HFFc6 (cell line): ENCODE measurements at regions not wholly inside any gene's neighbourhood (a gene's known extent, or its start where the extent isn't known, plus 50 kb on each side); places are given as distances from the start of the nearest gene placed in this dataset.

Experiments used
- DNase-seq: peaks from one replicate; pipeline ENCODE4 v3.0.0-alpha.2; 2018
- H3K27ac Mint-ChIP-seq: 2 replicates; pipeline ENCODE4 v1.8.0; 2020; ENCODE audit warnings: mild to moderate bottlenecking, mixed read lengths
- H3K27me3 Mint-ChIP-seq: 2 replicates; pipeline ENCODE4 v1.8.0; 2021; ENCODE audit warnings: mild to moderate bottlenecking, moderate library complexity, mixed read lengths; ENCODE audit not compliant: insufficient read depth
- H3K36me3 Mint-ChIP-seq: 2 replicates; pipeline ENCODE4 v1.8.0; 2021; ENCODE audit warnings: low read depth, mixed read lengths
- H3K4me1 Mint-ChIP-seq: 2 replicates; pipeline ENCODE4 v1.8.0; 2020; ENCODE audit warnings: low read depth, mixed read lengths
- H3K4me3 Mint-ChIP-seq: 2 replicates; pipeline ENCODE4 v1.8.0; 2020; ENCODE audit warnings: mild to moderate bottlenecking, moderate library complexity, mixed read lengths
- H3K9me3 Mint-ChIP-seq: 2 replicates; pipeline ENCODE4 v1.8.0; 2020; ENCODE audit warnings: mild to moderate bottlenecking, mixed read lengths
- TF ChIP-seq, protein P1 (sequence below): fragments of 200-600 bp; sonication (generic); IDR thresholded peaks from 2 replicates; pipeline ENCODE4 v1.5.0; 2021; ENCODE audit warnings: antibody characterized with exemption, mild to moderate bottlenecking

DNA sequence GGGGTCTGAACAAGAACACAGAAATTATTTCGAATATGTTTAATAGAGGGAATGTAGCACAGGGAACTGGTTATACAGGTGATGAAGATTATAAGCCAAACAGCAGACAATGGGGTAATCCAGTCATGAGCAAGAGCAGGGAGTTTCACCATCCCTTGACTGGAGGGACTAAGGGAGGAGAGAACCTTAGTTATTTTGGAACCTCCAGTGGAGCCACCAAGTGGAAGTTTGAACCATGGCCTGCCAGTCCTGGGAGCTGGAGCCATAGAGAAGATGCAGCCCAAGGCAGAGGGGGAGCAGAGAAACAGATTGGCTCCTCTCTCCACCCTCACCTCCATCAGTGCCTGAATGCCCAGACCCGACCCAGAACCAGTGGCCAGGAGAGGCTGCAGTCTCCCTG is 264.6 kb upstream of the RASGEF1B start:
- no peak overlapping the region for H3K4me3 Mint-ChIP-seq

DNA sequence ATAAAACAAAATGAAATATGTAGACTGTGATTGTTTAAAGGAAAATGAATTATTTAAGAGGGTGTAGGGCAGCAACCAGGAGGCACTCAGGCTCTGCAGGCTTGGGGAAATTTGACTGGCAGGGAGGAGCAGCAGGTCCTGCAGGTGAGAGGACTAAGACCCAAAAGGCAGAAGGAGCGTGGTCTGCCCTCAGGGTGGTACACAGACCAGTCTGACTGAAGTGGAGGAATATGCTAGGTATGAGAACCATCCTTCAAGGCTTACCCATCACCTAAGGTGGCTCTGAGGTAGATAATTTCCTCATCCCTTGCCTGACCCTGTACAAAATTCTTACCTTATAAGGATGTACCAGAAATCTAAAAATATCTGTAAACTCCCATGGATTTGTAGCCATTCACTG is 261.3 kb upstream of the RASGEF1B start:
- no peaks in the 10 kb centered on the region for H3K4me1 Mint-ChIP-seq
- H3K27ac Mint-ChIP-seq, result no peak overlapping the region
- H3K27me3 Mint-ChIP-seq, result no peaks in the 10 kb centered on the region; the same call in 1 of the 2 replicates
- peaks cover 43% of the 10 kb centered on the region for H3K9me3 Mint-ChIP-seq
- no peak for DNase-seq
- H3K4me3 Mint-ChIP-seq, result no peak overlapping the region
- TF ChIP-seq, protein P1, sequence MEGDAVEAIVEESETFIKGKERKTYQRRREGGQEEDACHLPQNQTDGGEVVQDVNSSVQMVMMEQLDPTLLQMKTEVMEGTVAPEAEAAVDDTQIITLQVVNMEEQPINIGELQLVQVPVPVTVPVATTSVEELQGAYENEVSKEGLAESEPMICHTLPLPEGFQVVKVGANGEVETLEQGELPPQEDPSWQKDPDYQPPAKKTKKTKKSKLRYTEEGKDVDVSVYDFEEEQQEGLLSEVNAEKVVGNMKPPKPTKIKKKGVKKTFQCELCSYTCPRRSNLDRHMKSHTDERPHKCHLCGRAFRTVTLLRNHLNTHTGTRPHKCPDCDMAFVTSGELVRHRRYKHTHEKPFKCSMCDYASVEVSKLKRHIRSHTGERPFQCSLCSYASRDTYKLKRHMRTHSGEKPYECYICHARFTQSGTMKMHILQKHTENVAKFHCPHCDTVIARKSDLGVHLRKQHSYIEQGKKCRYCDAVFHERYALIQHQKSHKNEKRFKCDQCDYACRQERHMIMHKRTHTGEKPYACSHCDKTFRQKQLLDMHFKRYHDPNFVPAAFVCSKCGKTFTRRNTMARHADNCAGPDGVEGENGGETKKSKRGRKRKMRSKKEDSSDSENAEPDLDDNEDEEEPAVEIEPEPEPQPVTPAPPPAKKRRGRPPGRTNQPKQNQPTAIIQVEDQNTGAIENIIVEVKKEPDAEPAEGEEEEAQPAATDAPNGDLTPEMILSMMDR, result no peak
- H3K36me3 Mint-ChIP-seq, result no peaks in the 10 kb centered on the region

More for the DNA sequence above, 264.6 kb upstream of the RASGEF1B start:
- Mint-ChIP-seq H3K36me3 (no peaks in the 10 kb centered on the region), H3K9me3 (peaks cover 24% of the 10 kb centered on the region), H3K27ac (no peak overlapping the region), H3K27me3 (no peaks in the 10 kb centered on the region), H3K4me1 (no peaks in the 10 kb centered on the region)
- TF ChIP-seq, protein P1, result no peak
- DNase-seq, result no peak

DNA sequence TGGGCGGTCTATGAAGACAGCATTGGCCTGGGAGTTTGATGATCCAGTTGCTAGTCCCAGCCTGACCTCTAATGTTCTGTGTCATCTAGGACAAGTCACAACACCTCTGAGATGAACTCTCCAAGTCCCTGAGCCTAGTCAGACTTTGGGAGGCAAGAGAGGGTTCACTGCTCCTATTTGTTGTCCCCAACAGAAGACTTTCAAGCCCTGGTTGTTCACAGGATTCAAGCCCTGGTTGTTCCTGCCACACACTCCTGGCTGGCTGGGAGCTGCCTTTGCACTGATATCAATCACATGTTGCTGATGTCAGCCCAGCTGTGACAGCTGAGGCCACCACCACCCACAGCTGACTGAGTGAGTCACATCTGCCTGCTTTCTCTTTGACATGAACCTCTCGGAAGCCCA is 253.2 kb upstream of the RASGEF1B start:
- Mint-ChIP-seq H3K4me3 (no peak overlapping the region), H3K36me3 (no peaks in the 10 kb centered on the region), H3K9me3 (peaks cover 72% of the 10 kb centered on the region), H3K27me3 (no peaks in the 10 kb centered on the region), H3K4me1 (no peaks in the 10 kb centered on the region), H3K27ac (no peak overlapping the region)
- DNase-seq, result no peak
- TF ChIP-seq, protein P1, result no peak

DNA sequence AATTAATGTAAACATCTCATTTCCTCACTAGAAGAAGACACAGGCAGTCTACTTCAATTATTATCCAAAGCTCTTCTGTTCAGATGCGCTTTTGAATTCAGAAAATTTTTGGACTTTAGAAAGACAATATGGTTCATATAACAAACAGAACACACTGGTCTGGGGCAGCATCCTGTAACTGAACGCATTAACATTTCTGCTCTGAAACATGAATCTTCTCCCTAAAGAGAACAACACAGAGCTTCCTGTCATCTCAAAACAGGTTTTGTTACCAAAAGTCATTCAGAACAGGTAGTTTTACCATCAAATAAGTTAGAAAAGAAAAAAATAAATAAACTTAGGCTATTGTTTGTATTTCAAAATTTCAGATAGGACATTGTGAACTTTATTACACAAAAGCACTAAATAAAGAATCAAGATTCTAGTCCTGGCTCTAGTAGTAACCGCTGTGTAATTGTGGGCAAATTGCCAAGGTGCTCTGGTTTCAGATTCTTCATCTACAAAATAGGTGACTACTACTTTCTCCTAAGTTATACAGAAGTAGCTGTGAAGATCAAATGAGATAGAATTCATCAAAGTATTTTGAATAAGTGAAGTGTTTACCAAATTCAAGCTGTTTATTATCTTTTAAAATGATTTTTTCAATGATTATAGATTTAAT is 252.3 kb upstream of the RASGEF1B start:
- TF ChIP-seq, protein P1, result no peak
- no peak overlapping the region for H3K4me3 Mint-ChIP-seq
- peaks cover 64% of the 10 kb centered on the region for H3K9me3 Mint-ChIP-seq
- H3K36me3 Mint-ChIP-seq, result no peaks in the 10 kb centered on the region
- no peak for DNase-seq
- no peak overlapping the region for H3K27ac Mint-ChIP-seq
- no peaks in the 10 kb centered on the region for H3K27me3 Mint-ChIP-seq
- H3K4me1 Mint-ChIP-seq, result no peaks in the 10 kb centered on the region

DNA sequence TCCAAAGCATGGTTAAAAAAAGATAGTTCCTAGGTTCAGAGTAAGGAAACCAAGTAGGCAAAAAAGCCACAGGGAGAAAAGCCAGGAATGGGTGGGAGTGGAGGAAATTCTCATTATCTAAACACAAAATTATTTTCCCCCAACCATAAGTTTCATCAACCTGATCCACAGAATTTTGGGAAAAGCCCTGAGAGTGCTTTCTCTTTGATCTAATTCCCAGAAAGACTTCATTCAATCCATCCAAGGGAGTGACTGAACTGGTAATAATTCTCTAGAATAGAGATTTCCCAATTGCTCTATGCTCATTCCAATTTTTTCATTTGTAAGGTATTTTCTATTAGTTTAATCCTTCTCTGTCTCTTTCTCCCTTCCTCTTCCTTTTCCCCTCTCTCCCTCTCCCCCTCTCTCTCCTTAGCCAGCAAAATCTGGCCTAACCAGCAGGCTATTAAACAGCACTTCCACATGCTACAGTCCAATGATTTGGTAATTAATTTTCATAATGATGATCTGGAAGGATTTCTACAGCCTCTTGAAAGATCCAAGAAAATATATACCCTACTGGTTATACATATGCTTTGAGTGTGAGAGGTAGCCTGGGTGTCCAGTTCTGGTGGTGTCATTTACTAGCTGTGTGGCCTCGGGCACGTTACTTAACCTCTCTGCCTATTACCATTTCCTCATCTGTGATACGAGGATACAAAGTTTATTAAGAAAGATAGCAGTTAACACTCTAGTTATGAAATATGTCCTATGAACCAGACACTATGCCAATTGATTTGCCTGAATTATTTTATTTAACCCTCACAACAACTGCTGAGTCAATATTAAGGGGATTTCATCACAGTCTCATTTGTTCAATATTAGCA is 251.5 kb upstream of the RASGEF1B start:
- DNase-seq, result no peak
- no peaks in the 10 kb centered on the region for H3K36me3 Mint-ChIP-seq
- H3K9me3 Mint-ChIP-seq, result peaks cover 63% of the 10 kb centered on the region

More for the DNA sequence above, 251.5 kb upstream of the RASGEF1B start:
- no peaks in the 10 kb centered on the region for H3K27me3 Mint-ChIP-seq
- H3K4me3 Mint-ChIP-seq, result no peak overlapping the region
- H3K4me1 Mint-ChIP-seq, result no peaks in the 10 kb centered on the region
- TF ChIP-seq, protein P1, result no peak
- H3K27ac Mint-ChIP-seq, result no peak overlapping the region
